Inferior parietal cortex (tissue), 1 donor: ENCODE measurements at regions not wholly inside any gene's neighbourhood (a gene's known extent, or its start where the extent isn't known, plus 50 kb on each side); places are given as distances from the start of the nearest gene placed in this dataset.
A peak's percentile ranks its signal among the peaks of the same experiment; 100 is the strongest.
"Not testable (repeated sequence)": the region's sequence is repeated elsewhere in the genome, so short reads cannot be mapped to it uniquely, and the experiment has no call there.

ENCODE experiments used
- DNase-seq: peaks from one replicate; pipeline ENCODE4 v3.0.0-alpha.2; 2016; ENCODE audit errors: extremely low spot score

DNA sequence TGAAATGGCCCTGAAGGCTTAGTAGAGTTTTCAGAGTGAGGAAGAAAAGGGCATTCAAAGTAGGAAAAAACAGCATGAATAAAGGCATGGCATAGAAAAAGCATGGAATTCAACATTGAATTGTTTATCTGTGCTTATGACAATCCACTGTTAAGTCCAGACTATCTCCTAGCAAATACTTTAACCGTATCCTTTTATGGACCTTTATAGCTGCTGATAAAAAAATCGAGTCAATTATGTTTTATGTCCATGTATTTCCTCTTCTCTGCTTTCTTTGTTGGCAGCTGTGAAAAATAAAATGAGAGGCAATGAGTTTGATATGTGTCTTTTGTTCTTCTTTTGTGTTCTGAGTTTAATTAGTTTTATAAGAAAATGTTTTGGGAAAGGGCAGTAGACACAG lies 70.4 kb downstream of the TDRD15 start:
- no peak for DNase-seq

GRCh38 chr2:21194858-21195271 lies 71.1 kb downstream of the TDRD15 start:
- DNase-seq, result peak; percentile 27

GRCh38 chr2:21195326-21195725 lies 71.6 kb downstream of the TDRD15 start:
- DNase-seq, result no peak

DNA sequence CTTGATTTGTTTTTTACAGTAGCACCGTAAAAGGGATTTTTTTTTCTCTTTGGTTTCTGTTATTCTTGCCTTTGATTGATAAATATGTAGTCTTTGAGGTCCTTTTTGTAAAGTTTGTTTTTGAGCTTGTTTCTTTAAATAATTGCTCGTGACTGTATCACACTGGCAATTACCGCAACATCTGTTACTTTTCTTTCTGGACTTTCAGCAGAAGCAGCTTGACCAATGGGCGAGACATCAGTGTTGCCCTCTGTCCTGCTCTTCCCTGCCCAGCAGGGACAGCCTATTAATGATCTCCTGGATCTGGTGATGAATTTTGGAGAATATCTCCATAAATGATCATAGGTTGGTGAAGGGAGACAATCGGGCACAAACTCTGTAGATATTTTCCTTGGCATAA lies 74.9 kb downstream of the TDRD15 start:
- no peak for DNase-seq

DNA sequence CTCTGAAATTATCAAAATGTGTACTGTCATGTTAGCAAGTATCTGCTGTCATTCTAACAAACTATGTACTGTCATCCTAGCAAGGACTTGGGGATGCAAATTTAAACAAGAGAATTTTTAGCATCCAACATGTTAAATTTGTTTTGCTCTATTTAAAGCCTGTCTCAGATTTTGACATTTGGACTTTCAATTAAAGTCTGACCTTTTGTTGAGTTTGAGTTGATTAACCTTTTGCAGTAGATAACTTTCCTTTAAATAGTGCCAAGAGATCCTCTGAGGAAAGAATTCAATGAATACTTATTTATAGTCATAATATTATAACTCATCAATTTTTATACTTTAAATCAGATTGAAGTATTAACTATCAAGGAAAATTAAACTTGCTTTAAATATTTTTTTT lies 80.2 kb downstream of the TDRD15 start:
- DNase-seq, result no peak

DNA sequence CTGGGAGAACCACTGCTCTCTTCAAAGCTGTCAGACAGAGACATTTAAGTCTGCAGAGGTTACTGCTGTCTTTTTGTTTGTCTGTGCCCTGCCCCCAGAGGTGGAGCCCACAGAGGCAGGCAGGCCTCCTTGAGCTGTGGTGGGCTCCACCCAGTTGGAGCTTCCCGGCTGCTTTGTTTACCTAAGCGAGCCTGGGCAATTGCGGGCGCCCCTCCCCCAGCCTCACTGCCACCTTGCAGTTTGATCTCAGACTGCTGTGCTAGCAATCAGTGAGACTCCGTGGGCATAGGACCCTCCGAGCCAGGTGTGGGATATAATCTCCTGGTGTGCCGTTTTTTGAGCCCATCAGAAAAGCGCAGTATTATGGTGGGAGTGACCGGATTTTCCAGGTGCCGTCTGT lies 90.3 kb downstream of the TDRD15 start:
- DNase-seq, result not testable (repeated sequence)

GRCh38 chr2:21217442-21217841 lies 93.7 kb downstream of the TDRD15 start:
- DNase-seq, result no peak

DNA sequence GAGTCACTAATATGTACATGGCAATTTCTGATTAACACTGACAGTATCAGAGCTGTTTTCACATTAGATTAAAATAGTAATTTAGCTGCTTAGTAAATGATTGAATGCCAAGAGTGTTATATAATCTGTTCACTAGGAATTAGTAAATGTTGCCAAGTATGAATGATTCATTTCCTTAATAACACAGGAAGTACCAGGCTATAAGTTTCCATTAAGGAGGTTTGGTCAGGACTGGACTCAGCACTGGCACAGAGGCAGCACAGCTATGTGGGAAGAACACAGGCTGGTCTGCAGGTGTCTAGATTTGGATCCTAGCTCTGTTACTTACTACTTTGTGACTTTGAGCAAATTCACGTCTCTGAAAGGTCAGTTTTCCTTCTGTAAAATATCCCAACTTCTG lies 97.2 kb downstream of the TDRD15 start:
- DNase-seq, result no peak

DNA sequence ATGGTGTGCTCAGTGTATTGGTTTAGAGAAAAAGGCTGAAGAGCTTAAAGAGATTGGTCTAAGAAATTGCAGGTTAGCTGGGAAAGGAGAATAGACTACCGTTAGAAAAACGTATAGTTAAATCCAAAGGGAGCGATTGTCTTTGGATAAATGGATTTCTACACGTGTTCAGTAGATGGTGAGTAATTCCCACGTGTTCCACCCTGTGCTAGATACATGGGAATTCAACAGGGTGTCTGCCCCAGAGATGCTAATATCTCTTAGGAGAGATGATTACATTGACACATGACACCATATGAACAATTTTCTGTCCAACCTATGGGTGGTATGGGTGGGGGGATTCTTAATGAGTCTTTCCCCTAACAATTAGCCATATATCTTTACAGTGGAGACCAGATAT lies 99.8 kb downstream of the TDRD15 start:
- no peak for DNase-seq

DNA sequence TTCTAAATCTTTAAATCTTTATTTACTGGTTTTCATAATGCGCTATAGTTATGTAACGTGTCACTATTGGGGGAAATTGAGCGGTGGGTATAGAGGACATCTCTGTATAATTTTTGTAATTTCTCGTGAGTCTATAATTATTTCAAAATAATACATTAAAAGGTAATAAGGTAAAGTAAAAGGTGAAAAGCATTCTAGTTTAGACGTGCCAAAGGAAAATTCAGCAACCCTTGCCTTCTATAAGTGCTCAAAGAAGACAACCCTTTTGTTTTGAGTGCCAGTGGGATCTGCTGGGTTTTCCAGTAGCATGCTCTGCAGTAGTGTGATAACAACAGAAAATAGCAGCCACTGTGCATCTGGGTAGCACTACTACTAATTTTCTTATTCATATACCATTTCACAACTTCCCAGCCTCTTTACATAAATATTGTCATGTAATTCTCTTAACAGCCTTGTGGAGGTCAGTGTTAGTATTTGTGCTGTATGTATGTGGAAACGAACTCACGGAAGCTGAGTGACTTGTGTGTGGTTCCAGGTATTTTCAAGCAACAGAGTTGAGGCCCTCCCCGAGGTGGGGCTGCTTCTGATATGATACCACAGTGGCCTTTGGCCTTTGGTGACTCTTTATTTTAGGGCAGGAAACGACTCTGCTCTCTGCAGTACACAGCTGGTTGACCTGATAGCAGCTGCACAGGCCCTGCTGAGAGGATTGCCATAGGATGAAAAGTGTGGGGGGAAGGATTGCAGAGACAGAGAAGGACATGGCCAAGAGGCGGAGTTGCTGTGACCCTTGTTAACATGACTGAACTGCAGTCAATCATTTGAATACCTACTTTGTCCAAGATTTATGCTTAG lies 104.5 kb downstream of the TDRD15 start:
- peak; percentile 30 for DNase-seq

GRCh38 chr2:21229302-21229701 lies 105.5 kb downstream of the TDRD15 start:
- DNase-seq, result no peak

GRCh38 chr2:21230140-21230539 lies 106.4 kb downstream of the TDRD15 start:
- no peak for DNase-seq

- DNase-seq, result no peak
These were observed 108.2 kb downstream of the TDRD15 start for GRCh38 chr2:21231985-21232384.

- no peak for DNase-seq
These were observed 109.4 kb downstream of the TDRD15 start for GRCh38 chr2:21233194-21233593.

DNA sequence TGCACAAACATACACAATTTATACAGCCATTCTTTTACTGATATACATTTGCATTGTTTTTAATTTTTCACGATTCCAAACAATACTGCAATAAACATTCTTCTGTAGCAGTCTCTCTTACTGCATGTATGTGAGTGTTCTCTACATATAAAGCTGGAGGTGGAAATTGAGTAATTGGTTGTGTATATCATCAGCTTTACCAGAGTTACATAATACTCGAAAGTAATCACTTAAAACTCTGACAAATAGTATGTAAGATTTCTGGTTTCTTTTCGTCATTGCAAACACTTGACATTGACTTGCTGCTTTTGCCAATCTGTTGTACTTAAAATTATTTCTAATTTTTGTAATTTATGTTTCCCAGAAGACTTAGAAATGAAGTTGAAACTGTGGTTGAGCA lies 110.2 kb downstream of the TDRD15 start:
- DNase-seq, result no peak

DNA sequence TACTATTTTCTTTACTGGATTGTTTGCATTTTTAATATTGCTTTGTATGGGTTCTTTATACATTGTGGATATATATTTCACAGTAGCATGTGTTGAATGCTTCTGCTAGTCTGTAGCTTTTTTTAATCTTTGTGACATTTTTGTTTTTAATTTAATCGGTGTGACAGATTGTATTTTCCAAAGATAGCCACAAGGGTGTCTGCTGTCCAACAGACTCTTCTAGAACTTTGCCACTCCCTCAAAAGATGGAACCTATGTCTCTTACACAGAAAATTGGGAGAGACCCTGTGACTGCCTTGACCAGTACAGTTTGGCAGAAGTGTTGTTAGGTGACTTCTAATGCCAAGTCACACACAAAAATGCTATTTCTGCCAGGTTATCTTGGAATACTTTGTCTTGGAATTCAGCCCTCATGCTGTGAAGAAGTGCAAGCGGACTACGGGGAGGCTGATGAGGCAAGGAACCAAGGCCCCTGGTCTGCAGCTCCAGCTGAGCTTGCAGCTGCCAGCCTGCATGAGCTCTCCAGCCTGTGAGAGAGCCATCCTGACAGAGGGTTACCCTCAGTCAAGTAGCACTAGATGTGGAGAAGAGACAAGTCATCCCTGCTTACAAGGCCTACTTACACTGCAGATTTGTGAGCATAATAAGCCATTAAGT lies 110.8 kb downstream of the TDRD15 start:
- DNase-seq, result no peak

DNA sequence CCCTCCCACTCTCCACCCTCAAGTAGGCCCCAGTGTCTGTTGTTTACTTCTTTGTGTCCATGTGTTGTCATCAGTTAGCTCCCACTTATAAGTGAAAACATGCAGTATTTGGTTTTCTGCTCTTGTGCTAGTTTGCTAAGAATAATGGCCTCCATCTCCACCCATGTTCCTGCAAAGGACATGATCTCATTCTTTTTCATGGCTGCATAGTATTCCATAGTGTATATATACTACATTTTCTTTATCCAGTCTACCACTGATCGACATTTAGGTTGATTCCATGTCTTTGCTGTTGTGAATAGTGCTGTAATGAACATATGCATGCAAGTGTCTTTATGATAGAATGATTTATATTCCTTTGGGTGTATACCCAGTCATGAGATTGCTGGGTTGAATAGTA lies 116.0 kb downstream of the TDRD15 start:
- DNase-seq, result not testable (repeated sequence)

GRCh38 chr2:21244161-21244560 lies 120.4 kb downstream of the TDRD15 start:
- no peak for DNase-seq

DNA sequence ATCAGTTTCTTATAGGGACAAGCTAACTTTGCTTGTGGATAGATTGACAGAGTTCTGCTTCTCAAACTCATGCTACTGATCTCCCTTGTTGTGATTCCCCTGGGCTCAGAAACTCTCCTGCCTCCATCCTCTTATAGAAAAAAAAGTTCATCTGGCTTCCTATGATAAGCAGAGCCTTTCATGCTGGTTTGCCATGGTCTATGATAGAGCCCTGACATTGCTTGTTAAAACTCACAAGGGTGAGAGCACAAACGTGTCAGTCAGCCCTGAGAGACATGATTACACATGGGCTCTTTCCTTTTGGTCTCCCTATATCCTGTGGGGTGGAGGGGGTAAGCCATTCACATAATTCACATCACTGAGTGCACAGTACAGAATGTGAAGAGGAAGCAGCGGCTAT lies 121.8 kb downstream of the TDRD15 start:
- DNase-seq, result no peak

DNA sequence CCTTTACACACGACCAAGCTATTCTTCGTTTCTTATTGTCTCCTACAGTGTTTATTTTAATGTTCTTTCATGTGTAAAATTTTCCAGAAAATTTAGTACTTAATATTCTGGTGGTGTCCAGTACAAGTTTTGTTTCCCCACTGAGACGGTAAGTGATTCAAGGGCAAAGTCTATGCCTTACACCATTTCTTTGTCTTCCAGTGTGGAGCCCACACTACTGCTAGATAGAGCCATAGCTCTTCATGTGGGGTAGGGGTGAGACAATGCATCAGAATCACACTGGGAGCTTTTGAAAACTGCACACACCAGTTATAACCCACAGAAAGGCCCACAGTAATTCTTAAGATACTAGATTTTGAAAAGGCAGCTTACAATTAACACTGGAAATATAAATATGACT lies 125.6 kb downstream of the TDRD15 start:
- no peak for DNase-seq

GRCh38 chr2:21250673-21251072 lies 126.9 kb downstream of the TDRD15 start:
- DNase-seq, result no peak

DNA sequence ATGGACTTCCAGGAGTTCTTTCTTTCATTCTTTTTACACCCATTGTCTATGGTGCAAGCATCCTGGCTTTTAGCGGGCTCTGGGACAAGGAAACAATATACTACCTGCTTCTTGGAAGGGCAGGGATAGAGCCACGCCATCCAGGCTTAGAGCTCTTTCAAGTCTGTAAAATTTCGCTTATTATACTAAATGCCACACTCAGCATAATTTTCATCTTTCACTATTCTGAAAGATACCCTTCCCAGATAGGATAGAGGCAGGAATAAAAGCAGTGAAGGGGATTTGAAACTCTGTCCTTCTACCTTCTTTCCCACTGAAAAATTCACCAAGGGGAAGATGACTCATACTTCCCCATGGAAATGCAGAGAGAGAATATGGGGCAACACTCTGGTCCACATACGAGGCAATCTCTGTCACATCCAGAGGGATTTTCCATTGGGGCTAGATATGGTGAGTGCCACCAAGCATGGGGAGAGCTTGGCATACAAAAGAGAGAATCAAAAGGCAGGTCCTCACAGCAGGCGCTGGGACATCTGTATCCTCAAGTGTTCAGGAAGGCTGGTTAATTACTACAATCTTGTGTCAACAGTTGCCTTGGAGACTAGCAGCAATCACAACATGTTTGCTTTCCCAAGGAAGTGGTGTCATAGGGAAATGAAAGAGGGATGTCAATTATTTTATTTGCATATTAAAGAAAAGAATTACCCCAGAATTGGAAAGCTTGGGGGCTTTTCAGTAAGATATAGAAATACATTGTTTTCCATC lies 127.6 kb downstream of the TDRD15 start:
- DNase-seq, result no peak
